ENCODE measurements at regions not wholly inside any gene's neighbourhood (a gene's known extent, or its start where the extent isn't known, plus 50 kb on each side); places are given as distances from the start of the nearest gene placed in this dataset.

GRCh38 chr4:158008551-158009218, 164.1 kb downstream of the GASK1B start:
- TF ChIP-seq CTCF (conservative IDR thresholded peaks at IDR 0.05; ENCODE audit: low read length) (no peak), EZH2phosphoT487 (IDR thresholded peaks at IDR 0.05; ENCODE audit: borderline replicate concordance) (no peak)

Measured in Loucy (cell line).